Endothelial cell of umbilical vein (primary cell): ENCODE measurements at regions not wholly inside any gene's neighbourhood (a gene's known extent, or its start where the extent isn't known, plus 50 kb on each side); places are given as distances from the start of the nearest gene placed in this dataset.

ENCODE experiments used
- BruUV-seq: library from RNA; stranded (reverse); fragments of 400-500 nt; replicated peaks from 2 replicates; lab custom pipeline; 2021; lab: Mats Ljungman, UMichigan
- CTCF ChIA-PET: fragments of 300-600, 350-600 bp; sonication (Branson Sonifier 250); formaldehyde crosslinking; loops from one replicate; lab custom pipeline; 2021; ENCODE audit warnings: antibody characterized with exemption, inconsistent platforms; lab: Charles Lee
- POLR2A ChIA-PET: fragments of 300-600, 350-600 bp; sonication (Branson Sonifier 250); formaldehyde crosslinking; loops from one replicate; lab custom pipeline; 2021; ENCODE audit warnings: antibody characterized with exemption, inconsistent platforms; lab: Charles Lee
- DNase-seq: peaks from one replicate; pipeline ENCODE4 v3.0.0-alpha.2; 2011; ENCODE audit warnings: low read depth, low spot score
- FAIRE-seq: peaks from 2 replicates; lab custom pipeline; 2011; peaks lifted over from hg19 to GRCh38; lab: Jason Lieb, UNC
- H2AFZ ChIP-seq: 2 replicates; pipeline ENCODE4 v1.6.0; 2012; ENCODE audit warnings: low read depth, low read length, control low read depth, inconsistent platforms
- H3K27ac ChIP-seq: 2 replicates; pipeline ENCODE4 v1.5.1; 2011; ENCODE audit warnings: low read depth, mild to moderate bottlenecking, control low read depth, low read length, moderate library complexity; ENCODE audit not compliant: insufficient read depth
- H3K27me3 ChIP-seq, 2 experiments: 2 replicates each; pipeline versions ENCODE4 v1.6.0 to v1.6.1; 2011; ENCODE audit warnings: low read length in 2 of 2, mixed read lengths in 1 of 2; ENCODE audit not compliant: control insufficient read depth in 2 of 2, insufficient read depth in 2 of 2
- H3K36me3 ChIP-seq, 2 experiments: 2 replicates in 1 of 2; 3 replicates in 1 of 2; pipeline ENCODE4 v1.5.1; 2011; ENCODE audit warnings: low read length in 2 of 2, mild to moderate bottlenecking in 1 of 2, moderate library complexity in 1 of 2; ENCODE audit not compliant: control insufficient read depth in 2 of 2, insufficient read depth in 2 of 2; ENCODE audit errors: extremely low read depth in 1 of 2
- H3K4me1 ChIP-seq: 3 replicates; pipeline ENCODE4 v1.5.1; 2011; ENCODE audit warnings: mild to moderate bottlenecking, low read length; ENCODE audit not compliant: control insufficient read depth, insufficient read depth; ENCODE audit errors: extremely low read depth
- H3K4me2 ChIP-seq: 2 replicates; pipeline ENCODE4 v1.6.1; 2011; ENCODE audit warnings: low read length, control low read depth, mixed read lengths; ENCODE audit not compliant: insufficient read depth
- H3K4me3 ChIP-seq, 3 experiments: fragments of 200-600 bp in 1 of 3; sonication (generic), shearing (Covaris generic) in 1 of 3; replicated peaks in 1 of 3; 2 replicates each; pipeline ENCODE4 v1.5.1; 2011 to 2016; ENCODE audit warnings: control low read depth in 3 of 3, low read length in 3 of 3, mild to moderate bottlenecking in 2 of 3, inconsistent platforms in 1 of 3, low read depth in 1 of 3, moderate library complexity in 1 of 3; ENCODE audit not compliant: insufficient read depth in 1 of 3
- H3K79me2 ChIP-seq: 2 replicates; pipeline ENCODE4 v1.6.0; 2012; ENCODE audit warnings: low read length, inconsistent platforms; ENCODE audit not compliant: control insufficient read depth, insufficient read depth
- H3K9ac ChIP-seq: replicated peaks from 2 replicates; pipeline ENCODE3; 2011; ENCODE audit warnings: low read length, control low read depth; ENCODE audit not compliant: insufficient read depth; ENCODE audit errors: extremely low read depth
- H3K9me1 ChIP-seq: replicated peaks from 3 replicates; pipeline ENCODE4 v1.6.0; 2011; ENCODE audit warnings: mild to moderate bottlenecking, low read length; ENCODE audit not compliant: control insufficient read depth, insufficient read depth; ENCODE audit errors: extremely low read depth
- H3K9me3 ChIP-seq: replicated peaks from 2 replicates; pipeline ENCODE4 v1.5.1; 2012; ENCODE audit warnings: low read length, inconsistent platforms; ENCODE audit not compliant: control insufficient read depth, insufficient read depth
- H4K20me1 ChIP-seq: replicated peaks from 2 replicates; pipeline ENCODE3; 2011; ENCODE audit warnings: mild to moderate bottlenecking, low read length; ENCODE audit not compliant: control insufficient read depth, insufficient read depth; ENCODE audit errors: extremely low read depth
- EZH2 ChIP-seq: IDR thresholded peaks from 2 replicates; pipeline ENCODE4 v1.6.1; 2012; ENCODE audit warnings: borderline replicate concordance, low read depth, mild to moderate bottlenecking, moderate library complexity, low read length, inconsistent platforms; ENCODE audit not compliant: severe bottlenecking
- FOS ChIP-seq: IDR thresholded peaks from 2 replicates; pipeline ENCODE4 v1.6.1; 2011; ENCODE audit warnings: mild to moderate bottlenecking, low read length, moderate library complexity, borderline replicate concordance; ENCODE audit not compliant: insufficient read depth
- GATA2 ChIP-seq: IDR thresholded peaks from 2 replicates; pipeline ENCODE4 v1.7.0; 2011; ENCODE audit warnings: low read depth, mild to moderate bottlenecking, moderate library complexity, mixed read lengths, low read length; ENCODE audit not compliant: insufficient read length, insufficient read depth
- JUN ChIP-seq: IDR thresholded peaks from 2 replicates; pipeline ENCODE4 v1.6.1; 2011; ENCODE audit warnings: borderline replicate concordance, low read depth; ENCODE audit not compliant: insufficient read length, insufficient read depth
- MYC ChIP-seq: IDR thresholded peaks from one replicate; pipeline ENCODE4 v1.6.1; 2011; ENCODE audit warnings: mild to moderate bottlenecking, low read depth, low read length
- POLR2A ChIP-seq: IDR thresholded peaks from 2 replicates; pipeline ENCODE4 v1.6.1; 2012; ENCODE audit warnings: low read depth, mild to moderate bottlenecking, control low read depth, low read length
- POLR2AphosphoS5 ChIP-seq: IDR thresholded peaks from 2 replicates; pipeline ENCODE4 v1.6.1; 2012; ENCODE audit warnings: low read depth, mild to moderate bottlenecking, control low read depth, low read length, moderate library complexity; ENCODE audit not compliant: insufficient read depth
- dilution Hi-C: fragments of 300-500 bp; cut with MboI; formaldehyde crosslinking; loops from one replicate; pipeline ENCODE4 v1.15.0; 2019; ENCODE audit warnings: low sequenced_read_pairs; ENCODE audit not compliant: extremely low pct_ligation_motif_present
- intact Hi-C: fragments of 100-400 bp; cut with micrococcal nuclease; formaldehyde crosslinking; loops from one replicate; pipeline ENCODE4 v1.10.0; 2022
- TF ChIP-seq, protein P1 (sequence below), 2 donors: IDR thresholded peaks; 1 replicate in 1 of 2; 2 replicates in 1 of 2; pipeline ENCODE4 v1.5.1; 2011; ENCODE audit warnings: low read length in 2 of 2, mild to moderate bottlenecking in 2 of 2, moderate library complexity in 2 of 2, control low read depth in 1 of 2, inconsistent platforms in 1 of 2, low read depth in 1 of 2; ENCODE audit not compliant: insufficient read depth in 1 of 2; ENCODE audit errors: extremely low read depth in 1 of 2
- TF ChIP-seq, protein P2 (sequence below): IDR thresholded peaks from 2 replicates; pipeline ENCODE4 v1.6.1; 2011; ENCODE audit not compliant: insufficient read depth, insufficient read length

DNA sequence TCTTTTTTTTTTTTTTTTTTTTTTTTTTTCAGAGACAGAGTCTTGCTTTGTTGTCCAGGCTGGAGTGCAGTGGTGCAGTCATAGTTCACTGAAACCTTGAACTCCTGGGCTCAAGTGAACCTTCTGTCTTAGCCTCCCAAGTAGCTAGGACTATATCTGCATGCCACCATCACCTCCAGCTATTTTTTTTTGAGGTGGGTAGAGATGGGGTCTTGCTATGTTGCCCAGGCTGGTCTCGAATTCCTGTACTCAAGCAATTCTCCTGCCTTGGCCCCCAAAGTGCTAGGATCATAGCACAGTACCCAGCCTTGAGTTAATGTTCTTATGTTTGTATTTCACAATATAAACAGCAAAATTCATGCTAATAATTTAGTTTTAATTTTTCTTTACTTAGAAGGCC, 62.9 kb upstream of the IGFBP2 start:
- Histone ChIP-seq H3K27me3 (peaks cover 4 to 10% of the 10 kb centered on the region in 2 experiments), H3K4me2 (no peak overlapping the region), H3K9me3 (no peaks in the 10 kb centered on the region), H3K4me3 (no peak overlapping the region), H2AFZ (no peak overlapping the region), H3K79me2 (no peaks in the 10 kb centered on the region), H3K9ac (no peak overlapping the region), H3K36me3 (no peaks in the 10 kb centered on the region), H3K27ac (no peak overlapping the region), H3K9me1 (no peaks in the 10 kb centered on the region), H4K20me1 (no peaks in the 10 kb centered on the region), H3K4me1 (no peaks in the 10 kb centered on the region)
- no TSS peak for BruUV-seq
- dilution Hi-C loops (no loop called here), intact Hi-C loops (no loop called here)
- FAIRE-seq: no peak
- no peak for DNase-seq
- CTCF ChIA-PET: no interaction called here
- TF ChIP-seq POLR2AphosphoS5 (no peak), FOS (no peak), GATA2 (no peak), JUN (no peak), EZH2 (no peak), POLR2A (no peak), MYC (no peak)
- TF ChIP-seq, protein P1, sequence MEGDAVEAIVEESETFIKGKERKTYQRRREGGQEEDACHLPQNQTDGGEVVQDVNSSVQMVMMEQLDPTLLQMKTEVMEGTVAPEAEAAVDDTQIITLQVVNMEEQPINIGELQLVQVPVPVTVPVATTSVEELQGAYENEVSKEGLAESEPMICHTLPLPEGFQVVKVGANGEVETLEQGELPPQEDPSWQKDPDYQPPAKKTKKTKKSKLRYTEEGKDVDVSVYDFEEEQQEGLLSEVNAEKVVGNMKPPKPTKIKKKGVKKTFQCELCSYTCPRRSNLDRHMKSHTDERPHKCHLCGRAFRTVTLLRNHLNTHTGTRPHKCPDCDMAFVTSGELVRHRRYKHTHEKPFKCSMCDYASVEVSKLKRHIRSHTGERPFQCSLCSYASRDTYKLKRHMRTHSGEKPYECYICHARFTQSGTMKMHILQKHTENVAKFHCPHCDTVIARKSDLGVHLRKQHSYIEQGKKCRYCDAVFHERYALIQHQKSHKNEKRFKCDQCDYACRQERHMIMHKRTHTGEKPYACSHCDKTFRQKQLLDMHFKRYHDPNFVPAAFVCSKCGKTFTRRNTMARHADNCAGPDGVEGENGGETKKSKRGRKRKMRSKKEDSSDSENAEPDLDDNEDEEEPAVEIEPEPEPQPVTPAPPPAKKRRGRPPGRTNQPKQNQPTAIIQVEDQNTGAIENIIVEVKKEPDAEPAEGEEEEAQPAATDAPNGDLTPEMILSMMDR (IDR thresholded peaks at IDR 0.05; ENCODE audit: extremely low read depth in 1 of 2, insufficient read depth in 1 of 2, low read depth in 1 of 2, low read length in 2 of 2): no peak
- TF ChIP-seq, protein P2, sequence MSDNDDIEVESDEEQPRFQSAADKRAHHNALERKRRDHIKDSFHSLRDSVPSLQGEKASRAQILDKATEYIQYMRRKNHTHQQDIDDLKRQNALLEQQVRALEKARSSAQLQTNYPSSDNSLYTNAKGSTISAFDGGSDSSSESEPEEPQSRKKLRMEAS: no peak
- POLR2A ChIA-PET: no interaction called here
